A673 (cell line): ENCODE measurements at regions not wholly inside any gene's neighbourhood (a gene's known extent, or its start where the extent isn't known, plus 50 kb on each side); places are given as distances from the start of the nearest gene placed in this dataset.
"Not testable (repeated sequence)": the region's sequence is repeated elsewhere in the genome, so short reads cannot be mapped to it uniquely, and the experiment has no call there.

Experiments
- EZH2 ChIP-seq: fragments of 200-600 bp; sonication (generic); IDR thresholded peaks from 2 replicates; pipeline ENCODE4 v1.6.1; 2017; ENCODE audit warnings: borderline replicate concordance, low read depth, mild to moderate bottlenecking, mixed read lengths, antibody characterized with exemption, low read length; ENCODE audit not compliant: poor library complexity, severe bottlenecking
- TF ChIP-seq, protein P1 (sequence below): fragments of 300-800, 200-600 bp; sonication (generic); conservative IDR thresholded peaks from 2 replicates; pipeline ENCODE4 v1.5.1; 2017; ENCODE audit warnings: low read depth, mild to moderate bottlenecking, antibody characterized with exemption, low read length, moderate library complexity, mixed read lengths

GRCh38 chr13:81362711-81363110 is 1021.8 kb upstream of the SPRY2 start:
- not testable (repeated sequence) for TF ChIP-seq EZH2
- TF ChIP-seq, protein P1, sequence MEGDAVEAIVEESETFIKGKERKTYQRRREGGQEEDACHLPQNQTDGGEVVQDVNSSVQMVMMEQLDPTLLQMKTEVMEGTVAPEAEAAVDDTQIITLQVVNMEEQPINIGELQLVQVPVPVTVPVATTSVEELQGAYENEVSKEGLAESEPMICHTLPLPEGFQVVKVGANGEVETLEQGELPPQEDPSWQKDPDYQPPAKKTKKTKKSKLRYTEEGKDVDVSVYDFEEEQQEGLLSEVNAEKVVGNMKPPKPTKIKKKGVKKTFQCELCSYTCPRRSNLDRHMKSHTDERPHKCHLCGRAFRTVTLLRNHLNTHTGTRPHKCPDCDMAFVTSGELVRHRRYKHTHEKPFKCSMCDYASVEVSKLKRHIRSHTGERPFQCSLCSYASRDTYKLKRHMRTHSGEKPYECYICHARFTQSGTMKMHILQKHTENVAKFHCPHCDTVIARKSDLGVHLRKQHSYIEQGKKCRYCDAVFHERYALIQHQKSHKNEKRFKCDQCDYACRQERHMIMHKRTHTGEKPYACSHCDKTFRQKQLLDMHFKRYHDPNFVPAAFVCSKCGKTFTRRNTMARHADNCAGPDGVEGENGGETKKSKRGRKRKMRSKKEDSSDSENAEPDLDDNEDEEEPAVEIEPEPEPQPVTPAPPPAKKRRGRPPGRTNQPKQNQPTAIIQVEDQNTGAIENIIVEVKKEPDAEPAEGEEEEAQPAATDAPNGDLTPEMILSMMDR, result not testable (repeated sequence)
